ENCODE measurements at regions not wholly inside any gene's neighbourhood (a gene's known extent, or its start where the extent isn't known, plus 50 kb on each side); places are given as distances from the start of the nearest gene placed in this dataset.

DNA sequence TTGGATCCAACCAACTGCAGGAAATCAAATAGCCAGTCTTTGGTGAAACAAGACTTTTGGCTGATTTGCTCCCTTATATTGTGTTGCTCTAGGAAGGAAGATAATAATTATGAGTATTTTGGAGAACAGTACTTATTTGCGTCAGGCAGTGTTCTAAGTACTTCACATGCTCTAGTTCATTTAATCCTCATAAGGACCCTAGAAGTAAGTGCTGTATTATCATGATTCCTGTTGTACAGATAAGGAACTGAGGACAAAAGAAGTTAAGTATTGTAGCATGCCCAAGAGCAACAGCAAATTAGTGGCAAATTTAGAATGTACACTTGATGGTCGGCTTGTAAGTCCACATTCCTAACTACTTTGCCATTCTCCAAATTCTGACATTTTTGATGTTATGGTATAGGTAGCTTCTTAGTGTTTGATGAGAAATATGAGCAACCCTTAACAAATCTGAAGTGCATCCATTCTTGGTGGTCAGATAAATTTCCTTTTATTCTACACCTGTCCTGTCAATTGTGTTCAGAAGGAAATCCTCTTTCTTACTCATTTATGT, 72.0 kb downstream of the SPRY1 start:
- TF ChIP-seq POLR2AphosphoS5 (IDR thresholded peaks at IDR 0.05) (no peak), CTCF (IDR thresholded peaks at IDR 0.05) (no peak), EP300 (IDR thresholded peaks at IDR 0.05) (no peak)

All from sigmoid colon (tissue), 4 donors.